ENCODE measurements at regions not wholly inside any gene's neighbourhood (a gene's known extent, or its start where the extent isn't known, plus 50 kb on each side); places are given as distances from the start of the nearest gene placed in this dataset.

DNA sequence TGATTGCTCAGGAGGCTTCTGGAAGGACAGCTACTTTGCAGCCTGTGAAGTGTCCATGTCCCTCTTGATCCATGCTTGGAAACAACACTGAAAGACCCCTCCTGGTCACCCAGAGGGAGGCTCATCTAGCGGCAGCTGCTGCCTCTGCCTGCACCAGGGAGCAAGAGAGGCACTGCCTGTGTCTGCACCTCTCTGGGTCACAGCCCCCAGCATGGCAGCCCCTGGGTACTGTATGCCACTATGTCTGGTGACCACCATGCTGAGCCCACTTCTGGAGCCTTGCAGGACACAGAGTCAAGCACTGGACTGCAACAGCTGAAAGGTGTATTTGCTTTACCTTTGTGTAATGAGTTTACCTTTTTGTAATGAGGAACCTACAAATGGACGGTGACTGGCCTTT is 186.3 kb upstream of the MYT1L start:
- TF ChIP-seq EP300 (IDR thresholded peaks at IDR 0.05) (no peak), CTCF (IDR thresholded peaks at IDR 0.05) (no peak)

Measured in sigmoid colon (tissue), 4 donors.